Kidney epithelial cell (primary cell): ENCODE measurements at regions not wholly inside any gene's neighbourhood (a gene's known extent, or its start where the extent isn't known, plus 50 kb on each side); places are given as distances from the start of the nearest gene placed in this dataset.
A peak's percentile ranks its signal among the peaks of the same experiment; 100 is the strongest.

ENCODE experiments used
- DNase-seq: peaks from one replicate; pipeline ENCODE4 v3.0.0-alpha.2; 2010; ENCODE audit warnings: low read depth
- H3K27me3 ChIP-seq: 2 replicates; pipeline ENCODE4 v1.6.0; 2011; ENCODE audit warnings: low read length; ENCODE audit not compliant: control insufficient read depth, insufficient read depth
- H3K36me3 ChIP-seq: 2 replicates; pipeline ENCODE4 v1.5.1; 2011; ENCODE audit warnings: low read length; ENCODE audit not compliant: control insufficient read depth, insufficient read depth
- H3K4me3 ChIP-seq: 2 replicates; pipeline ENCODE4 v1.5.1; 2011; ENCODE audit warnings: low read depth, mild to moderate bottlenecking, control low read depth, low read length
- TF ChIP-seq, protein P1 (sequence below): IDR thresholded peaks from 2 replicates; pipeline ENCODE4 v1.5.1; 2011; ENCODE audit warnings: mild to moderate bottlenecking, moderate library complexity, low read length, control low read depth, inconsistent platforms; ENCODE audit not compliant: insufficient read depth, poor library complexity, severe bottlenecking

DNA sequence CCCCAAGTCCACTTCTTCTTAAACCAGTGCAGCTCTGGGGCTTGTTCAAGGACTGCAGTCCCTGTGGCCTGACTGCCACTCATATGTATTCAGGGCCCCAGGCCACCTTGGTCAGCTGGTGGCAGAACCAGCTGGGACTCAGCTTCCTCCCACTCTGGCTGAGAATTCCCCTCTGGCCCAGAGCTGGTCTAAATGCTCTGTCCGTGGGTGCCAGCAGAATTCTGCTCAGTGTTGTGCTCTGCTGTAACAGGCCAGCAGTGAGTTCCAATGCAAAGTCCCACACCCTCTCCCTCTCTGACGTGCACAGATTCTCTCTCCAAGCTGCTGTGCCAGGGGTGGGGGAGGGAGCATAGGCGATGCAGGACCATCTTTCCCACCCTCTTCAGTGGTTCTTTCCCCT lies 210.4 kb upstream of the RGS6 start:
- Histone ChIP-seq H3K4me3 (no peak overlapping the region), H3K27me3 (no peaks in the 10 kb centered on the region), H3K36me3 (no peaks in the 10 kb centered on the region)
- DNase-seq, result no peak
- TF ChIP-seq, protein P1, sequence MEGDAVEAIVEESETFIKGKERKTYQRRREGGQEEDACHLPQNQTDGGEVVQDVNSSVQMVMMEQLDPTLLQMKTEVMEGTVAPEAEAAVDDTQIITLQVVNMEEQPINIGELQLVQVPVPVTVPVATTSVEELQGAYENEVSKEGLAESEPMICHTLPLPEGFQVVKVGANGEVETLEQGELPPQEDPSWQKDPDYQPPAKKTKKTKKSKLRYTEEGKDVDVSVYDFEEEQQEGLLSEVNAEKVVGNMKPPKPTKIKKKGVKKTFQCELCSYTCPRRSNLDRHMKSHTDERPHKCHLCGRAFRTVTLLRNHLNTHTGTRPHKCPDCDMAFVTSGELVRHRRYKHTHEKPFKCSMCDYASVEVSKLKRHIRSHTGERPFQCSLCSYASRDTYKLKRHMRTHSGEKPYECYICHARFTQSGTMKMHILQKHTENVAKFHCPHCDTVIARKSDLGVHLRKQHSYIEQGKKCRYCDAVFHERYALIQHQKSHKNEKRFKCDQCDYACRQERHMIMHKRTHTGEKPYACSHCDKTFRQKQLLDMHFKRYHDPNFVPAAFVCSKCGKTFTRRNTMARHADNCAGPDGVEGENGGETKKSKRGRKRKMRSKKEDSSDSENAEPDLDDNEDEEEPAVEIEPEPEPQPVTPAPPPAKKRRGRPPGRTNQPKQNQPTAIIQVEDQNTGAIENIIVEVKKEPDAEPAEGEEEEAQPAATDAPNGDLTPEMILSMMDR, result no peak

DNA sequence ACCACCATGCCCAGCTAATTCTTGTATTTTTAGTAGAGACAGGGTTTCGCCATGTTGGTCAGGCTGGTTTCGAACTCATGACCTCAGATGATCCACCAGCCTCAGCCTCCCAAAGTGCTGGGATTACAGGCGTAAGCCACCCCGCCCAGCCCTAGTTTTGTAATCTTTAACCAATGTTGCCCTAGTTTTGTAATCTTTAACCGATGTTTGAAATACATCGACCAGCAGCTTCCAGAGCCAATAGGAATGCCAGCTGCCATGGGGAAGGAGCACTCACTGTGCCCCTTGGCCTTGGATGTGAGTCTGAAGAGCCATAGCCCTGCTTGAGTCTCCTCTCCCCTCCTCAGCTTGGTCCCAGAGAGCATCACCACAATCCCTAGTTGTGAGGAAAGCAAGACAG lies 209.3 kb upstream of the RGS6 start:
- no peak overlapping the region for H3K4me3 ChIP-seq
- no peaks in the 10 kb centered on the region for H3K27me3 ChIP-seq
- TF ChIP-seq, protein P1, result no peak
- no peaks in the 10 kb centered on the region for H3K36me3 ChIP-seq
- no peak for DNase-seq

DNA sequence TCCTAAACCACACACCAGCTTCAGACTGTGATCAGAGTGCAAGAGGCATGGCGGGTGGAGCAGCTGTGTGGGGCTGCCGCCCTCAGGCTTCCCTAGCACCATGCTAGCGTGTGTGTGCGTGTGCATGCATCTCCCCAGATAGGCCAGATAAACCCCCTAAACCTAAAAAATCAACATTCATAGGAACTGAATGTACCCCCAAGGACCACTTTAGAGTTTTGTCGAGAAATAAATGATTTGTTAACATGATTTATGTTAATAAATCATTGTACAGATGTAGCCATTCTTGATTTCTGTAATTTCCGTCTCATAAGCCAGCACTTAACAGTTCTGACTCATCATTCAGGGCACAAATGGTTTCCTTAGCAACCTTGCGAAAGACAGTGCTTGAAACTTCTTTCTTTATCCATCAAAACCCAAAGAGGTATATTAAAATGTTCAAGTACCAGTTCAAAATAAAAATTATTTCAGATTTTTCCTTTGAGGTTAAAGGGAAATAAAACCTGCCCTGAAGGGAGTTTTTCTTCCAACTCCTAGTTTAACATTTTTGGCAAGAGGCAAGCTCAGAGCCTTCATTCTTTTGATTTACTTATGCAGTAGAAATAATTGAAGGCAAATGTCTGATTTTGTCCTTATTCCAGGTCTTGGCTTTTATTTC lies 206.2 kb upstream of the RGS6 start:
- Histone ChIP-seq H3K27me3 (no peaks in the 10 kb centered on the region), H3K4me3 (no peak overlapping the region), H3K36me3 (no peaks in the 10 kb centered on the region)
- DNase-seq, result peak; percentile 28
- TF ChIP-seq, protein P1, result no peak

DNA sequence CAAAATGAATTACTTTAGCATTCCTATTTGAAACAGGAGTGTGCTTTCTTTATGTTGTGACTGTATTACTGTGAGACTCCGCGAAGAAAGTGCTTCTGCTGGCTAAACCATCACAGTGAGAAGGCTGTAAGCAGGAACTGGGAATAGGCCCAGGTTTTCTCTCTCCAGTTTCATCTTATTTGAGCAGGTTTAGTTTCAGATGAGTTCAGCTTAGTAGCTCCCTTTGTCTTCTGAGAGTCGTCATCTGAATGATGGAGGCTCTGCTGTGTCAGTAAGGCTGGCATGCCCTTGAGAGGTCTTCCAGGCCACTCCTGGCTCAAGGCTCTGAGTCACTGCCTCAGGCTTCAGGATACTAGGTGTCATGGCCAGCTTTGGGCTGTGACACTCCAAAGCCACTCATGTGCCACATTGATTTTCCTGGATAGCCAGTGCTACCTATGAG lies 205.6 kb upstream of the RGS6 start:
- Histone ChIP-seq H3K4me3 (no peak overlapping the region), H3K27me3 (no peaks in the 10 kb centered on the region), H3K36me3 (no peaks in the 10 kb centered on the region)
- TF ChIP-seq, protein P1, result no peak
- no peak for DNase-seq

DNA sequence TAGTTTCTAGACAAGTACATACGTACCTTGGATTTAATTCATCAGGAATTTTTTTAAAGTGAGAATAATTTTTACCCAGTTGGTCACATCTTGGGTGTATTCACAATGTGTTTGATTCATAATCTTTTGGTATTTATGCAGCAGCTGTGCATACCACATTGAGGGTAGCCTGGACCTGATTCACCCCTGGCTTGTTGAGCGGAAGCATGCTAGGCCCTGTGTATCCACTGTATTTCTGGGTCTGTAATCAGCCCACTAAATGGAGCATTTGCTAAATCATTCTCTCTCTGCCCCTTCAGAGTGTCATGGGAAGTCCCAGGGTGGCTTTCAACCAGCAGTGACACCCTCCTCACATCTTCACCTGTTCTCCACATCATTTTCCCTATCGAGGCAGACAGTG lies 203.8 kb upstream of the RGS6 start:
- TF ChIP-seq, protein P1, result no peak
- no peak for DNase-seq
- Histone ChIP-seq H3K27me3 (no peaks in the 10 kb centered on the region), H3K36me3 (no peaks in the 10 kb centered on the region), H3K4me3 (no peak overlapping the region)

DNA sequence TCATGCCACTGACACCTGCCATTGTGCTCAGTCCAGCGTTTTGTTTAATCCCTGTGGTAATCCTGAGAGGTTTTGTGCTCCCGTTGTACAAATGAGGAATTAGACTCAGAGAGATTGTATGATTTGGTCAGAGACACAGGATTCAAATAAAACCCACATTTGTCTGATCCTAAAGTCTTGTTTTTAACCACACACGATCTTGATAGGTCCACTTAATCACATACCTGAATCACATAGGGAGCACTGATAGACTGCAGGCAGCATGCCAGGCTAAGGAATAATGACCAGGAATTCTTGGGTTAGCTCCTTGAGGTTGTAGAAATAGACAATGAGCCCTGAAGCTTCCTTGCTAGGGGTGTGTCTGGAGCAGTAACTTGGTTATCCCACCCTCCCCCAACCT lies 202.6 kb upstream of the RGS6 start:
- no peak for DNase-seq
- Histone ChIP-seq H3K4me3 (no peak overlapping the region), H3K27me3 (no peaks in the 10 kb centered on the region), H3K36me3 (no peaks in the 10 kb centered on the region)
- TF ChIP-seq, protein P1, result no peak
